ENCODE measurements at regions not wholly inside any gene's neighbourhood (a gene's known extent, or its start where the extent isn't known, plus 50 kb on each side); places are given as distances from the start of the nearest gene placed in this dataset.

- no peak for TF ChIP-seq CTCF (IDR thresholded peaks at IDR 0.05)
- no peak for TF ChIP-seq POLR2A (IDR thresholded peaks at IDR 0.05)
These were observed 1455.6 kb upstream of the GBE1 start for GRCh38 chr3:83216919-83217594.

All from heart left ventricle (tissue), 13 donors.